SK-N-MC (cell line): ENCODE measurements at regions not wholly inside any gene's neighbourhood (a gene's known extent, or its start where the extent isn't known, plus 50 kb on each side); places are given as distances from the start of the nearest gene placed in this dataset.

Experiments
- EZH2 ChIP-seq: fragments of 200-600 bp; sonication (generic); IDR thresholded peaks from one replicate; pipeline ENCODE4 v1.6.1; 2017; ENCODE audit warnings: antibody characterized with exemption
- POLR2AphosphoS5 ChIP-seq: IDR thresholded peaks from 2 replicates; pipeline ENCODE4 v1.6.1; 2012; ENCODE audit warnings: mild to moderate bottlenecking, low read depth, low read length, borderline replicate concordance

GRCh38 chr4:54855191-54855854 is 197.6 kb downstream of the KIT start:
- TF ChIP-seq EZH2, result no peak
- TF ChIP-seq POLR2AphosphoS5, result no peak
